Keratinocyte (primary cell): ENCODE measurements at regions not wholly inside any gene's neighbourhood (a gene's known extent, or its start where the extent isn't known, plus 50 kb on each side); places are given as distances from the start of the nearest gene placed in this dataset.

Source experiments
- CTCF ChIP-seq, 3 experiments: IDR thresholded peaks in 1 of 3; conservative IDR thresholded peaks in 1 of 3; optimal IDR thresholded peaks in 1 of 3; 2 replicates in 2 of 3; 3 replicates in 1 of 3; pipeline versions ENCODE3 to v1.5.1; 2011; ENCODE audit warnings: low read length in 3 of 3, mild to moderate bottlenecking in 3 of 3, moderate library complexity in 2 of 3, control low read depth in 1 of 3, inconsistent platforms in 1 of 3; ENCODE audit not compliant: insufficient read depth in 2 of 3; ENCODE audit errors: extremely low read depth in 1 of 3
- EZH2 ChIP-seq: IDR thresholded peaks from one replicate; pipeline ENCODE4 v1.6.1; 2012; ENCODE audit warnings: inconsistent platforms, mild to moderate bottlenecking, low read length, moderate library complexity

- TF ChIP-seq CTCF (optimal IDR thresholded peaks at IDR 0.05 in 1 of 3, IDR thresholded peaks at IDR 0.05 in 1 of 3, conservative IDR thresholded peaks at IDR 0.05 in 1 of 3; ENCODE audit: extremely low read depth in 1 of 3, insufficient read depth in 2 of 3, low read length in 3 of 3) (no peak), EZH2 (no peak)
Observed at GRCh38 chr14:99035268-99035667, 236.7 kb downstream of the BCL11B start.
